ENCODE measurements at regions not wholly inside any gene's neighbourhood (a gene's known extent, or its start where the extent isn't known, plus 50 kb on each side); places are given as distances from the start of the nearest gene placed in this dataset.

GRCh38 chr1:234856845-234857245 is 246.9 kb upstream of the IRF2BP2 start:
- Histone ChIP-seq H3K4me3 (replicated peaks in 1 of 3; ENCODE audit: low read depth in 2 of 3, low read length in 3 of 3) (no peak overlapping the region), H3K27me3 (ENCODE audit: control insufficient read depth in 2 of 2, insufficient read depth in 2 of 2, low read length in 2 of 2) (no peaks in the 10 kb centered on the region), H3K27ac (ENCODE audit: low read depth in 1 of 2, low read length in 2 of 2) (no peak overlapping the region), H4K20me1 (ENCODE audit: insufficient read depth, low read length) (no peaks in the 10 kb centered on the region), H3K9ac (ENCODE audit: insufficient read depth, low read length, poor library complexity, severe bottlenecking) (no peak overlapping the region), H3K4me1 (ENCODE audit: control insufficient read depth in 1 of 2, insufficient read depth in 2 of 2, low read length in 2 of 2) (peaks cover 42 to 43% of the 10 kb centered on the region in 2 donors), H2AFZ (ENCODE audit: insufficient read depth, low read depth, low read length, poor library complexity, severe bottlenecking) (no peak overlapping the region), H3K9me3 (replicated peaks in 1 of 2; ENCODE audit: control insufficient read depth in 1 of 2, insufficient read depth in 1 of 2, low read length in 2 of 2) (no peaks in the 10 kb centered on the region), H3K79me2 (ENCODE audit: insufficient read depth, low read length) (no peaks in the 10 kb centered on the region), H3K4me2 (replicated peaks; ENCODE audit: extremely low read depth, low read length, poor library complexity, severe bottlenecking) (no peak overlapping the region), H3K36me3 (replicated peaks in 1 of 2; ENCODE audit: control insufficient read depth in 1 of 2, insufficient read depth in 2 of 2, low read length in 2 of 2) (no peaks in the 10 kb centered on the region)
- DNase-seq = no peak
- Mint-ChIP-seq H3K4me3 (no peak overlapping the region), H3K9me3 (peaks cover 0 to 5% (median 2%) of the 10 kb centered on the region in 7 donors), H3K4me1 (peaks cover 52% of the 10 kb centered on the region), H3K36me3 (peaks cover 4 to 5% of the 10 kb centered on the region in 2 donors), H3K27me3 (ENCODE audit: low read depth in 3 of 3) (peaks cover 0 to 2% (median 1%) of the 10 kb centered on the region in 3 donors), H3K27ac (no peak overlapping the region)
- intact Hi-C loops (cut with micrococcal nuclease) = no loop called here
- 100% methylated on average over 2 of the region's 3 CpGs for WGBS (ENCODE audit: insufficient coverage)
- TF ChIP-seq, protein P1, sequence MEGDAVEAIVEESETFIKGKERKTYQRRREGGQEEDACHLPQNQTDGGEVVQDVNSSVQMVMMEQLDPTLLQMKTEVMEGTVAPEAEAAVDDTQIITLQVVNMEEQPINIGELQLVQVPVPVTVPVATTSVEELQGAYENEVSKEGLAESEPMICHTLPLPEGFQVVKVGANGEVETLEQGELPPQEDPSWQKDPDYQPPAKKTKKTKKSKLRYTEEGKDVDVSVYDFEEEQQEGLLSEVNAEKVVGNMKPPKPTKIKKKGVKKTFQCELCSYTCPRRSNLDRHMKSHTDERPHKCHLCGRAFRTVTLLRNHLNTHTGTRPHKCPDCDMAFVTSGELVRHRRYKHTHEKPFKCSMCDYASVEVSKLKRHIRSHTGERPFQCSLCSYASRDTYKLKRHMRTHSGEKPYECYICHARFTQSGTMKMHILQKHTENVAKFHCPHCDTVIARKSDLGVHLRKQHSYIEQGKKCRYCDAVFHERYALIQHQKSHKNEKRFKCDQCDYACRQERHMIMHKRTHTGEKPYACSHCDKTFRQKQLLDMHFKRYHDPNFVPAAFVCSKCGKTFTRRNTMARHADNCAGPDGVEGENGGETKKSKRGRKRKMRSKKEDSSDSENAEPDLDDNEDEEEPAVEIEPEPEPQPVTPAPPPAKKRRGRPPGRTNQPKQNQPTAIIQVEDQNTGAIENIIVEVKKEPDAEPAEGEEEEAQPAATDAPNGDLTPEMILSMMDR (IDR thresholded peaks at IDR 0.05) = no peak

- TF ChIP-seq, protein P1 (IDR thresholded peaks at IDR 0.05) = no peak
- H2AFZ ChIP-seq (ENCODE audit: insufficient read depth, low read depth, low read length, poor library complexity, severe bottlenecking) = no peak overlapping the region
- Mint-ChIP-seq H3K27me3 (ENCODE audit: low read depth in 3 of 3) (peaks cover 0 to 2% (median 1%) of the 10 kb centered on the region in 3 donors), H3K9me3 (peaks cover 0 to 2% (median 0%) of the 10 kb centered on the region in 7 donors), H3K4me1 (peaks cover 60% of the 10 kb centered on the region), H3K36me3 (peaks cover 4 to 5% of the 10 kb centered on the region in 2 donors), H3K4me3 (no peak overlapping the region), H3K27ac (peak overlapping the region in 3 of 7 donors; percentile 26 to 43 (median 27))
- H4K20me1 ChIP-seq (ENCODE audit: insufficient read depth, low read length) = no peaks in the 10 kb centered on the region
- no peak for DNase-seq
- no peak overlapping the region for H3K4me3 ChIP-seq (replicated peaks in 1 of 3; ENCODE audit: low read depth in 2 of 3, low read length in 3 of 3)
- intact Hi-C loops (cut with micrococcal nuclease) = no loop called here
- no peak overlapping the region for H3K9ac ChIP-seq (ENCODE audit: insufficient read depth, low read length, poor library complexity, severe bottlenecking)
- peaks cover 52% of the 10 kb centered on the region in 2 donors for H3K4me1 ChIP-seq (ENCODE audit: control insufficient read depth in 1 of 2, insufficient read depth in 2 of 2, low read length in 2 of 2)
- H3K9me3 ChIP-seq (replicated peaks in 1 of 2; ENCODE audit: control insufficient read depth in 1 of 2, insufficient read depth in 1 of 2, low read length in 2 of 2) = no peaks in the 10 kb centered on the region
- no peak overlapping the region for H3K4me2 ChIP-seq (replicated peaks; ENCODE audit: extremely low read depth, low read length, poor library complexity, severe bottlenecking)
- H3K27ac ChIP-seq (ENCODE audit: low read depth in 1 of 2, low read length in 2 of 2) = no peak overlapping the region
- no peaks in the 10 kb centered on the region for H3K79me2 ChIP-seq (ENCODE audit: insufficient read depth, low read length)
- H3K27me3 ChIP-seq (ENCODE audit: control insufficient read depth in 2 of 2, insufficient read depth in 2 of 2, low read length in 2 of 2) = no peaks in the 10 kb centered on the region
- no CpG with 5 or more reads among the region's 3 CpGs for WGBS (ENCODE audit: insufficient coverage)
- no peaks in the 10 kb centered on the region for H3K36me3 ChIP-seq (replicated peaks in 1 of 2; ENCODE audit: control insufficient read depth in 1 of 2, insufficient read depth in 2 of 2, low read length in 2 of 2)
These were observed 245.9 kb upstream of the IRF2BP2 start for GRCh38 chr1:234855851-234856250.

Data from CD14-positive monocyte (primary cell).